ENCODE measurements at regions not wholly inside any gene's neighbourhood (a gene's known extent, or its start where the extent isn't known, plus 50 kb on each side); places are given as distances from the start of the nearest gene placed in this dataset.

DNA sequence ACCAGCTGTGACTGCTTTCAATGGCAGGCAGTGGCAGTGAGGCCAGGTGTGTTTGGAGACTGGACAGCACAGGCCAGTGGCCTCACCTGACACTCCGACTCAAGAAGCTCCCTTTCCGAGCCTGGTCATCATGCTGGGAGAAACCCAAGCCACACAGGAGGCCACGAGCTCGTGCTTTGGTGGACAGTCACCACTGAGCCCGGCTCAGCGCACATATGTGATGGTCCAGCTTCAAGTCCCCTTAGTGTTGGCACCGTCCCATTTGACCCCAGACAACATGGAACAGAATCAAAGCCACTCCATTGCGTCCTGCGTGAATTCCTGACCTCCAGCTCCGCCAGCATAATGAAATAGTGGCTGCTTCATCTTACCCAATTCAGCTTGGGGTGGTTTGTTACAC lies 64.0 kb upstream of the PPP1R26 start:
- H3K36me3 ChIP-seq (ENCODE audit: low read depth, missing control alignments) = no peaks in the 10 kb centered on the region
- no peaks in the 10 kb centered on the region for H3K9me3 ChIP-seq
- H3K27me3 ChIP-seq = no peaks in the 10 kb centered on the region
- no peak overlapping the region for H3K4me3 ChIP-seq
- TF ChIP-seq, protein P1, sequence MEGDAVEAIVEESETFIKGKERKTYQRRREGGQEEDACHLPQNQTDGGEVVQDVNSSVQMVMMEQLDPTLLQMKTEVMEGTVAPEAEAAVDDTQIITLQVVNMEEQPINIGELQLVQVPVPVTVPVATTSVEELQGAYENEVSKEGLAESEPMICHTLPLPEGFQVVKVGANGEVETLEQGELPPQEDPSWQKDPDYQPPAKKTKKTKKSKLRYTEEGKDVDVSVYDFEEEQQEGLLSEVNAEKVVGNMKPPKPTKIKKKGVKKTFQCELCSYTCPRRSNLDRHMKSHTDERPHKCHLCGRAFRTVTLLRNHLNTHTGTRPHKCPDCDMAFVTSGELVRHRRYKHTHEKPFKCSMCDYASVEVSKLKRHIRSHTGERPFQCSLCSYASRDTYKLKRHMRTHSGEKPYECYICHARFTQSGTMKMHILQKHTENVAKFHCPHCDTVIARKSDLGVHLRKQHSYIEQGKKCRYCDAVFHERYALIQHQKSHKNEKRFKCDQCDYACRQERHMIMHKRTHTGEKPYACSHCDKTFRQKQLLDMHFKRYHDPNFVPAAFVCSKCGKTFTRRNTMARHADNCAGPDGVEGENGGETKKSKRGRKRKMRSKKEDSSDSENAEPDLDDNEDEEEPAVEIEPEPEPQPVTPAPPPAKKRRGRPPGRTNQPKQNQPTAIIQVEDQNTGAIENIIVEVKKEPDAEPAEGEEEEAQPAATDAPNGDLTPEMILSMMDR (IDR thresholded peaks at IDR 0.05) = no peak
- TF ChIP-seq POLR2A (IDR thresholded peaks at IDR 0.05) = no peak
- peaks cover 6% of the 10 kb centered on the region for H3K4me1 ChIP-seq
- WGBS, 2 donors = 93 to 96% methylated on average over 3 to 10 of the region's 10 CpGs
- intact Hi-C loops (cut with DNase I; ENCODE audit: low total_unique reads) = no loop called here
- DNase-seq = no peak
- no peak overlapping the region for H3K27ac ChIP-seq

GRCh38 chr9:135416664-135417290 lies 62.8 kb upstream of the PPP1R26 start:
- Histone ChIP-seq H3K36me3 (ENCODE audit: low read depth, missing control alignments) (no peaks in the 10 kb centered on the region), H3K27me3 (no peaks in the 10 kb centered on the region), H3K9me3 (no peaks in the 10 kb centered on the region), H3K4me1 (peaks cover 6% of the 10 kb centered on the region), H3K4me3 (no peak overlapping the region), H3K27ac (no peak overlapping the region)
- TF ChIP-seq, protein P1 (IDR thresholded peaks at IDR 0.05) = no peak
- TF ChIP-seq POLR2A (IDR thresholded peaks at IDR 0.05) = no peak
- intact Hi-C loops (cut with DNase I; ENCODE audit: low total_unique reads) = no loop called here
- 66 to 76% methylated on average over 10 of the region's 10 CpGs for WGBS, 2 donors
- no peak for DNase-seq

DNA sequence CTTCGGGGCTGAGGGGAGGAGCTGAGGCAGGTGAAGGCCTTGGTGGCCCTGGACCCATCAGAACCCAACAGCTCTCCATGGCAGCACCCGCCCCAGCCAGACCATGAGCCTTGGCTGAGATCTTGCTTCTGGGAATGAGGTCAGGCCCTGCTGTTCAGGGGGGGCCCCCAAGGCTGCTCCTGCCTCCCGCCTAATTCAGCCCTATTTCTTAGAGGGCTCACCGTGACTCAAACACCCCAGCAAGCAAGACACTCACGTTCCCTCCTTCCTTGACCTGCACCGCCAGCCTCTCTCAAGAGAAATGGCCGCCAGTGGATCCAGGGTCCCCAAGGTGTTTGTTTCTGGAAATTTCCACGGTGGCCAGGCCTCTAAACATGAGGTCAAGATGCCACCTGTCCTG lies 61.4 kb upstream of the PPP1R26 start:
- no peaks in the 10 kb centered on the region for H3K27me3 ChIP-seq
- no peak overlapping the region for H3K27ac ChIP-seq
- H3K4me3 ChIP-seq = no peak overlapping the region
- intact Hi-C loops (cut with DNase I; ENCODE audit: low total_unique reads) = no loop called here
- no peaks in the 10 kb centered on the region for H3K36me3 ChIP-seq (ENCODE audit: low read depth, missing control alignments)
- no peak for DNase-seq
- TF ChIP-seq POLR2A (IDR thresholded peaks at IDR 0.05) = no peak
- no peaks in the 10 kb centered on the region for H3K9me3 ChIP-seq
- WGBS, 2 donors = 82 to 87% methylated on average over 6 to 8 of the region's 8 CpGs
- no peaks in the 10 kb centered on the region for H3K4me1 ChIP-seq

GRCh38 chr9:135419106-135419505 lies 60.5 kb upstream of the PPP1R26 start:
- Histone ChIP-seq H3K36me3 (ENCODE audit: low read depth, missing control alignments) (no peaks in the 10 kb centered on the region), H3K4me3 (no peak overlapping the region), H3K9me3 (no peaks in the 10 kb centered on the region), H3K4me1 (no peaks in the 10 kb centered on the region), H3K27ac (no peak overlapping the region), H3K27me3 (no peaks in the 10 kb centered on the region)
- TF ChIP-seq POLR2A (IDR thresholded peaks at IDR 0.05) = no peak
- TF ChIP-seq, protein P1 (IDR thresholded peaks at IDR 0.05) = no peak
- intact Hi-C loops (cut with DNase I; ENCODE audit: low total_unique reads) = no loop called here
- DNase-seq = no peak
- WGBS, 2 donors = 60 to 91% methylated on average over 2 to 3 of the region's 3 CpGs

DNA sequence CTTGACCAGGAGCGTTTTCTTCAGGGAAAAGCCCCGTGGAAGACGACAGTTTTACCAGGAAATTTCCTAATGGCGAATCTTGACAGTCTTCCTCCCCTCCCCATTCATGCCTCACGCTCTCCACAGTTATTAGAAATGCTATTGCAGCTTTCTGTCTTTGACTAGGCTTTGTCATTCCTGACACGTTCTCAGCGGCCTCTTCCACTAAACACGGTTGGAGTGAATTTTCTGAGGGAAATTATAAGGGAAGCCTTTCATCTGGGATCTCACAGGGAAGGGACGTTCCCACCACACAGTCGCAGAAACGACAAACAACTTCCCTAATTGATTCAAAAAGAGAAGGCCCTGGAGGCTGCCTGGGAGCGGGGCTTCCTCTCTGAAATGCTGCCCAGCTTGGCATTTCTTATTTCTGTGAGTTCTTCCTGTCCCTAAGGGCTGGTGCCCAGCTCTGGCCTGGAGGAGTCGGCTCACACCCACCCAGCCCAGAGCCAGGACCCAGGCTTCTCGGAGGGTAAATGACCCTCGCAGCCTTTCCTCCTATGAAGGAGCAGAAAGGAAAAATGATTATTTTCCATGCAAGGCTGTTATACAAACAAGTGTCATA lies 57.1 kb upstream of the PPP1R26 start:
- TF ChIP-seq, protein P1 (IDR thresholded peaks at IDR 0.05) = no peak
- no peak for TF ChIP-seq POLR2A (IDR thresholded peaks at IDR 0.05)
- DNase-seq = no peak
- intact Hi-C loops (cut with DNase I; ENCODE audit: low total_unique reads) = no loop called here
- Histone ChIP-seq H3K4me3 (no peak overlapping the region), H3K9me3 (no peaks in the 10 kb centered on the region), H3K4me1 (no peaks in the 10 kb centered on the region), H3K27ac (no peak overlapping the region), H3K27me3 (no peaks in the 10 kb centered on the region), H3K36me3 (ENCODE audit: low read depth, missing control alignments) (no peaks in the 10 kb centered on the region)
- WGBS, 2 donors = 79 to 85% methylated on average over 15 of the region's 15 CpGs
